ENCODE measurements at regions not wholly inside any gene's neighbourhood (a gene's known extent, or its start where the extent isn't known, plus 50 kb on each side); places are given as distances from the start of the nearest gene placed in this dataset.

DNA sequence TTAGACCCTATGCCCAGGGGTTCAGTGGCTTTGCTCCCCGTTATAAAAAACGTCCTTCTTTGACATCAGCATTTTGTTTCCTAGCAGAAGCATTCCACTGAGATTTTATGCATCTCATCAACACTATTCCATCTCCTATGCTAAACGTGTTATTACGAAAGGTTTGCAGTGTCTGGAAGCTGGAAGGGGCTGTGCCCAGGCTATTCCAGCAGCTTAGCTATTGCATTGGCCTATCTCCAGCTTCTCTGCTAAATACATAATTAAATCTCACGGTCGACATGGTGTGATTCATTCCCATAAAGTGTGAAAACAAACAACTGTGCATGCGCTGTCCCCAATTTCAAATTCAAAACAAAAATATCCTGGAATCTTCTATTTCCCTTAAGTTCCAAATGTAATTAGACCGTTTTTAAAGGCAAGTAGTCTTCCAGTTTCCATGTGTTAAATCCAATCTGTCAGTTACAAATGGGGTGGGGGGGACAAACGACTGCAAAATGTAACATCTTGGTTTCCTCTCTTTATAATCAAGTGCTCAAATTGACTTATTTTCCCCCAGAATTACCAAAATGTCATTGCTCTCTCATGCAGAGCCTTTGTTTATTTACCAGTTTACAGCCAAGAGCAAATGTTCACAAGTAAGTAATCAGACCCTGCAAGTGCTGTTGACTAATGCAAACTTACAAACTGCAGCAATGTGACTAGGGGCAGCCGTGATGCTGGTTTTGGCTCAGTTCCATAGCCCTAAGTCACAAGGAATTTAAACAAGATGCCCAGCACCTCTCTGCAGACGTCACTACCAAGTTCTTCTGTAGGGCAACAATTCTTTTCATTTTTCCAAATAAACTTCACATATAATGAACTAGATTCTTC, 212.3 kb upstream of the RORB start:
- TF ChIP-seq, protein P1, sequence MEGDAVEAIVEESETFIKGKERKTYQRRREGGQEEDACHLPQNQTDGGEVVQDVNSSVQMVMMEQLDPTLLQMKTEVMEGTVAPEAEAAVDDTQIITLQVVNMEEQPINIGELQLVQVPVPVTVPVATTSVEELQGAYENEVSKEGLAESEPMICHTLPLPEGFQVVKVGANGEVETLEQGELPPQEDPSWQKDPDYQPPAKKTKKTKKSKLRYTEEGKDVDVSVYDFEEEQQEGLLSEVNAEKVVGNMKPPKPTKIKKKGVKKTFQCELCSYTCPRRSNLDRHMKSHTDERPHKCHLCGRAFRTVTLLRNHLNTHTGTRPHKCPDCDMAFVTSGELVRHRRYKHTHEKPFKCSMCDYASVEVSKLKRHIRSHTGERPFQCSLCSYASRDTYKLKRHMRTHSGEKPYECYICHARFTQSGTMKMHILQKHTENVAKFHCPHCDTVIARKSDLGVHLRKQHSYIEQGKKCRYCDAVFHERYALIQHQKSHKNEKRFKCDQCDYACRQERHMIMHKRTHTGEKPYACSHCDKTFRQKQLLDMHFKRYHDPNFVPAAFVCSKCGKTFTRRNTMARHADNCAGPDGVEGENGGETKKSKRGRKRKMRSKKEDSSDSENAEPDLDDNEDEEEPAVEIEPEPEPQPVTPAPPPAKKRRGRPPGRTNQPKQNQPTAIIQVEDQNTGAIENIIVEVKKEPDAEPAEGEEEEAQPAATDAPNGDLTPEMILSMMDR (IDR thresholded peaks at IDR 0.05), result no peak
- TF ChIP-seq EP300 (IDR thresholded peaks at IDR 0.05) (no peak), POLR2A (IDR thresholded peaks at IDR 0.05; ENCODE audit: low read depth) (no peak), POLR2AphosphoS5 (IDR thresholded peaks at IDR 0.05) (no peak)

All from esophagus muscularis mucosa (tissue), 4 donors.